SH-SY5Y (cell line): ENCODE measurements at regions not wholly inside any gene's neighbourhood (a gene's known extent, or its start where the extent isn't known, plus 50 kb on each side); places are given as distances from the start of the nearest gene placed in this dataset.

ENCODE experiments used
- GATA2 ChIP-seq: IDR thresholded peaks from 2 replicates; pipeline ENCODE4 v1.6.1; 2011; ENCODE audit warnings: mild to moderate bottlenecking, low read depth, low read length
- GATA3 ChIP-seq: IDR thresholded peaks from 2 replicates; pipeline ENCODE4 v1.6.1; 2011; ENCODE audit warnings: low read depth, mild to moderate bottlenecking, low read length, moderate library complexity

DNA sequence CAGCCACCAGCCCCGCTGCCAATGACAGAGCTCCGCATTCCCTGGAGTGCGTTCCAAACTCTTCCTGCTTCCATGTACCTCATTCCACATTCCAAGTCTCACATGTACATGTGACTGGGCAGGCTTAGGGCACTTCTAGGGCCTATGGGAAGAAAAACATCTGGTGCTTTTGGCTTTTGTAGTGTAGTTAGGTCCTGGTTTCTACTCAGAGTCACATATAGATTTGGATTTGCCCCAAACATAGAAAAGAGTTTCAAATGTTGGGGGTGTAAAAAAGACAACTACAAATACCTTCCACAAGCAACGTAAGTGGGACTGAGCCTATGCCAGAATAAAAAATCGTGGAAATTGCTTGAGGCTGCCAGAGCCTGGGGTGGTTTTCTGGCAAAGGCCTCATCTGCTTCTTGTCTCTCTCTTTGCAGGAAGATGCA lies 84.1 kb downstream of the ZNF467 start:
- TF ChIP-seq GATA2 (no peak), GATA3 (no peak)

DNA sequence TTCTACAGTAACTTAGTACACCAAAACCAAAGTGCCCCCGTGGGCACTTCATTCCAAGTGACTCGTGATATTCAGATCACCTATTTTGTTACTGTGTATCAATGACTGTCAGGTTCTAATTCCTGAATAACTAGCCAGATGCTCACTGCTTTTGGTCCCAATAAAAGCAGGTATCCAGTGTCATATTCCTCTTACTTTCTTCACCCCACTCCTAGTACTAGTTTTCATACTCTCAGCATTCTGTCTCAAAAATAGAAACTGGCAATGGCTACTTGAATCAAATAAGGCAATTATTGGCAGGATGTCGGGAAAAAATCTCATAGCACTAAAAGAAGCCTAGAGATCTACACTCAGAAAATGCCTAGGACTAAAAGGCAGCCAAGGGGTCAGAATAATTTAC lies 84.6 kb downstream of the ZNF467 start:
- TF ChIP-seq GATA3 = no peak
- no peak for TF ChIP-seq GATA2

DNA sequence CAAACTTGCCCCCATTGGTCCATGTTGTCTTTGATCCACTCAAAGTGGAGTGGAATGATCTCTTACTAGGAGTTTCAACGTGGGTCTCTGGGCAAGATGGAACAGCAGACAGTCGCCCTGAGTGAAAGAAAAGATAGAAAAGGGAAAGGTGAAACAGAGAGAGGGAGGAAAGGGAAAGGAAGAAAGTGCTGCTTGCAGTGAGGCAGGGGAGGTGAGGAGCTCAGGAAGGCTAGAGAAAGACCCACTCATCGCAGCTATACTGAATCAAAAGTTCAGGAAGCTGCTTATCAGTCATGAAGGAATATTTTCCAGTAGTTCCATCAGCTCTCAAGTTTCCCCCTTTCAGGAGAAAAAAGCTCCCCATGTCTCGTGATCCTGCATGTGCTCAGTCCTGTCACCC lies 86.9 kb downstream of the ZNF467 start:
- TF ChIP-seq GATA3 (no peak), GATA2 (no peak)

DNA sequence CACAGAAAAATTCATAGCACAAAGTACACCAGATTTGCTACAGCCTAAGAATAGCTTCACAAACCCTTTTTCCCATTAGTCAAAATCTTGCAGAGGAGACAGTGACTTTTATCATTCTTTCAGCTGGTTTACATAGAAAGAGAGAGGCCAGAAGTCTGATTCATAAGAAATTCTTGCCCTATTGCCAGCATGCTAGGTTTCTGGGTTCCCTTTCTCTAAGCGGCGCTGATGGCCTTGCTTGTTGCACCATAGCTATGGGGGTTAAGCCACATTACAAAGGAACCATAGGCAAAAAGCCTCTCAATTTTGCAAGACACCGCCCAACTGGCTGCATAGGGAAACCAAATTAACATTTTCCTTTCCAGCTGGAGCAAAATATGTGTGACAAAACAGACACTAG lies 87.4 kb downstream of the ZNF467 start:
- TF ChIP-seq GATA2 (no peak), GATA3 (no peak)

- TF ChIP-seq GATA3 (no peak), GATA2 (no peak)
These were observed 87.9 kb downstream of the ZNF467 start for GRCh38 chr7:149685455-149685854.

- TF ChIP-seq GATA3 (no peak), GATA2 (no peak)
These were observed 89.5 kb downstream of the ZNF467 start for GRCh38 chr7:149683898-149684297.

GRCh38 chr7:149683181-149683580 lies 90.2 kb downstream of the ZNF467 start:
- no peak for TF ChIP-seq GATA2
- TF ChIP-seq GATA3 = no peak

DNA sequence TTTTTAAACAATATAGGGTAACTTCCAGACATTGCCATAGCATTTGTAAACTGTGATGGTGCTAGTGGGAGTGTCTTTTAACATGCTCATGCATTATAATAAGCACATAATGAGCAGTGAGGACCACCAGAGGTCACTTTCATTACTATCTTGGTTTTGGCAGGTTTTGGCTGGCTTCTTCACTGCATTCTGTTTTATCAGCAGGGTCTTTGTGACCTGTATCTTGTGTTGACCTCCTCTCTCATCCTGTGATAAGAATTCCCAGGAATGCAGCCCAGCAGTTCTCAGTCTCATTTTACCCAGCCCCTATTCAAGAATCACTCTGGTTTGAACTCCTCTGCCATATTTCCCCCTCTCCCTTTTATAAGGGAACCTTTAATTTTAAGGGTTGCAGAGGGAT lies 91.3 kb downstream of the ZNF467 start:
- no peak for TF ChIP-seq GATA2
- TF ChIP-seq GATA3 = no peak

GRCh38 chr7:149681274-149681673 lies 92.1 kb downstream of the ZNF467 start:
- TF ChIP-seq GATA2 (no peak), GATA3 (no peak)

DNA sequence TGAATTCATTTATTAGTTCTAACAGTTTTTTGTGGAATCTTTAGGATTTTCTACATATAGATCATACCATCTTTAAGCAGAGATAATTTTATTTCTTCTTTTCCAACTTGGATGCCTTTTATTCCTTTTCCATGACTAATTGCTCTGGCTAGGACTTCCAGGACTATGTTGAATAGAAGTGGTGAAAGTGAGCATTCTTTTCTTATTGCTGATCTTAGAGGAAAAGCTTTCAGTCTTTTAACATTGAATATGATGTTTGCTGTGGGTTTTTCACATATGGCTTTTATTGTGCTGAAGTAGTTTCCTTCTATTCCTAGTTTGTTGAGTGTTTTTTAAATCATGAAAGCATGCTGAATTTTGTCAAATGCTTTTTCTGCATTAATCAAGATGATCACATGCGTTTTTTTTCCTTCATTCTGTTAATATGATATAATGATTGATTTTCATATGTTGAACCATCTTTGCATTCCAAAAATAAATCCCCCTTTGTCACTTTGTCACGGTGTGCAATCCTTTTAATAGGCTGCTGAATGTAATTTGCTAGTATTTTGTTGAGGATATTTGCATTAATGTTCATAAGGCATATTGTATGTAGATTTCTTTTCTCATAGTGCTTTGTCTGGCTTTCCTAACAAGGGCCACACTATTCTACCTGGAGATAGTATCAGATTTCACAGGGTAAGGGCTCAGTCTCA lies 92.9 kb downstream of the ZNF467 start:
- no peak for TF ChIP-seq GATA3
- no peak for TF ChIP-seq GATA2

DNA sequence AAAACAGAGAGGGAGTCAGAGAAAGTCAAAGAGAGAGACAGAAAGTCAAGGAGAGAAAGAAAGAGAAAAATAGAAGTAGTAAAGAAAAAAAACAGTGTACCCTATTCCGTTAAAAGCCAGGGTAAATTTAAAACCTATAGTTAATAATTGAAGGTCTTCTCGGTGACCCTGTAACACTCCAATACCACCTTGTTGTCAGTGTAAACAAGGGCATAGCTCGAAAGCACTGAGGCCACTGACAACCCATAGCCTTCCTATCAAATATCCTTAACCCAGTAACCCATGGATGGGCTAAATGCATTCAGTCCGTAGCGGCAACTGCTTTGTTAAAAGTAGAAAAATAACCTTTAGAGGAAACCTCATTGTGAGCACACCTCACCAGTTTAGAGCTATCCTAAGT lies 100.4 kb downstream of the ZNF467 start:
- TF ChIP-seq GATA2 (no peak), GATA3 (no peak)

- TF ChIP-seq GATA2 = no peak
- TF ChIP-seq GATA3 = no peak
These were observed 103.1 kb downstream of the ZNF467 start for GRCh38 chr7:149670288-149670687.

DNA sequence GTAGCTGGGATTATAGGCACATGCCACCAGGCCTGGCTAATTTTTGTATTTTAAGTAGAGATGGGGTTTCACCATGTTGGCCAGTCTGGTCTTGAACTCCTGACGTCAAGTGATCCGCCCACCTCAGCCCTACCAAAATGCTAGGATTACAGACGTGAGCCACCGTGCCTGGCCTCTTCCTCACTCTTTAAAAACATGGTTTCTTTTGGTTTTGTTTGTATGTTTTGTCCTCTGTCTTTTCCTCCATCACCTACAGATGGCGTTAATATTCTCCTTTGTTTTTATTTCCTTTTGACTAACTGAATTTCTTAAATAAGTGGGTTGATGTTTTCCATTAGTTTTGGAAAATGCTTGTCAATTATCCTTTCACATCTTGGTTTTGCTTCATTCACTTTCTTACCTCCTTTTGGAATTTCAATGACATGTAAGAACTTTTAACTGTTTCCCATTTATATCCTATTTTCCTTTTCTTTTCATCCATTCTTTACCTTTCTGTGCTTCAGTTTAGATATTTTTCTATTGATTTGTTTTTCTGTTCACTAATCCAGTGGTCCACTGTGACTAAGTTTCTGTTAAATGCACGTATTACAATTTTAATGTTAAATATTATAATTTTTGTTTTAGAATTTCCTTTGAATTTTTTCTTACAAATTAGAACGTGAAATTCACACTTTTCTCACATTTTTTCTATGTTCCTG lies 104.1 kb downstream of the ZNF467 start:
- TF ChIP-seq GATA2 = no peak
- TF ChIP-seq GATA3 = no peak

DNA sequence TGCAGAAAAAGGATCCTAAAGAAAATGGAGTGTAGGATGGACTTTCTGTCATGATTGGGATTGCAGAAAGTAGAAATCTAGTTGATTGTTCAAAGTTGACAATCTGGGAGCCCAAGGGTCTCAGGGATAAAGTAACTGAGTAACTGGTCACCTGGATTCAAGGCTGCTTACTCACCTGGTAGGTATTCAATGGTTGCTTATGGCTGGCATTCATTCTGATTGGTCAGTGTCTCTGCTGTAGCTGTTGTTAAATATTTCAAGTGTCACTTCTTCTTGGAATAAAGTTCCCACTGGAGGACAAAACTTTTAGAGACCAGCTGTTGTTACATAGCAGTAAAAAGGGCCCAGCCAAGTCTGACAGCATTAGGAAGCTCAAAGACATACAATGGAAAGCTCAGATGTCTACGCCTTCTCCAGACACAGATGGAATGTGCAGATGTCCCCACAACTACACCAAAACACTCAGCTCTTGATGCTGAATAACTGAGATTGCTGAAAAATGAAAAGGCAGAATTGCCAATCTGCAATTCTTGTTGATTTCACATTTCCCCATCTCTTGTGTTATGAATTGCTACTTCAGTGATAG lies 106.9 kb downstream of the ZNF467 start:
- no peak for TF ChIP-seq GATA2
- no peak for TF ChIP-seq GATA3

DNA sequence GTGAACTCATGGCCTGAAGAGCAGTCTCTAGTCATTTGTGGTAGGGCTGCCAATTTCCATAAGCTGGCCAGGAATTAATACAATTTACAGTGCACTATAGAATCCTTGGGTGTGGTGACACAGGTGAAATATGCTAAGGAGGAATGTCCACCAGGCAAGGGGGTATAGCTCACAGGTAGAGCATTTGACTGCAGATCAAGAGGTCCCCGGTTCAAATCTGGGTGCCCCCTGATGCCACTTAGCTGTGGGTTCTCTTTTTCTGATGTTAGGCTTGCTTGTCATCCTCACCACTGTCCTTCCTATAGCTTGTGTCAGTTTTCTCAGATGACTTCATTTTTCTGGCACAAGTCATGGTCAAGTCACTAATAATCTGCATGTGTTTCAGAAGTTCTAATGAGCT lies 108.7 kb downstream of the ZNF467 start:
- TF ChIP-seq GATA2 (no peak), GATA3 (no peak)

DNA sequence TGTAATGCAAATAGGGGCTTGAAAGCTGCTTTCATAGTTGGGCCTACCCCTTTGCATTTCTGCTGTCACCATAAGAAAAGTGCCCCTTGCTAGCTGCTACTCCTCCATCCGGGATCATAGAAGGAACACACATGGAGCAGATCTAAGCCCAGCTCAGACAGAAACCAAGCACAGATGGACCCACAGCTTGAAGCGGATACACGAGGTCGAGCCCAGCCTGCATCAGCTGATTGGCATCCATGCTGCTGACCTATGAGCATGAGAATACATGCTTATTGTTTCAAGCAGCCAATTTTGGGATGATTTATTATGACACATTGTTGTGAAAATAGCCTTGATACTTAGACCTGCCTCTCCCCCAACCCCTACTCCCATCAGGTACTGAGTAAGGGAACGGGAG lies 109.2 kb downstream of the ZNF467 start:
- TF ChIP-seq GATA2 (no peak), GATA3 (no peak)
